HEK293 (cell line): ENCODE measurements at regions not wholly inside any gene's neighbourhood (a gene's known extent, or its start where the extent isn't known, plus 50 kb on each side); places are given as distances from the start of the nearest gene placed in this dataset.

Experiments
- CTCF ChIA-PET: fragments of 350-600 bp; formaldehyde crosslinking; extraction: SDS; loops from one replicate; lab custom pipeline; 2021; ENCODE audit warnings: antibody characterized with exemption; lab: Yijun Ruan, JAX
- POLR2A ChIA-PET: fragments of 300-600 bp; formaldehyde crosslinking; extraction: SDS; loops from one replicate; lab custom pipeline; 2020; ENCODE audit warnings: antibody characterized with exemption, inconsistent platforms; lab: Yijun Ruan, JAX
- H3K27ac ChIP-seq: fragments of 200-500 bp; sonication (Bioruptor generic); 2 replicates; pipeline ENCODE4 v1.5.1; 2014; ENCODE audit warnings: low read depth, low read length, control low read depth, inconsistent platforms; ENCODE audit errors: extremely low read depth
- H3K36me3 ChIP-seq, 2 experiments: fragments of 200-500 bp in 1 of 2; sonication (Bioruptor generic) in 1 of 2; 1 replicate in 1 of 2; 2 replicates in 1 of 2; pipeline ENCODE4 v1.5.1; 2014 to 2017; ENCODE audit warnings: inconsistent platforms in 2 of 2, low read length in 2 of 2; ENCODE audit not compliant: control insufficient read depth in 2 of 2, insufficient read depth in 1 of 2
- H3K4me1 ChIP-seq: fragments of 200-500 bp; sonication (Bioruptor generic); 2 replicates; pipeline ENCODE4 v1.5.1; 2014; ENCODE audit warnings: mild to moderate bottlenecking, low read length, inconsistent platforms; ENCODE audit not compliant: control insufficient read depth, insufficient read depth
- H3K4me3 ChIP-seq: 2 replicates; pipeline ENCODE4 v1.5.1; 2011; ENCODE audit warnings: low read depth, mild to moderate bottlenecking, control low read depth, low read length, moderate library complexity
- H3K9me3 ChIP-seq: fragments of 200-500 bp; sonication (Bioruptor generic); 2 replicates; pipeline ENCODE4 v1.5.1; 2014; ENCODE audit warnings: low read depth, low read length, inconsistent platforms; ENCODE audit not compliant: control insufficient read depth, insufficient read depth
- GLI4 ChIP-seq: fragments of 450-650 bp; formaldehyde crosslinking; IDR thresholded peaks from 2 replicates; pipeline ENCODE4 v1.5.1; 2016; ENCODE audit warnings: missing biosample characterization, missing genetic modification characterization
- REPIN1 ChIP-seq: fragments of 450-650 bp; formaldehyde crosslinking; IDR thresholded peaks from 2 replicates; pipeline ENCODE4 v1.5.1; 2017; ENCODE audit warnings: missing biosample characterization, missing genetic modification characterization, low read depth
- SALL2 ChIP-seq: fragments of 450-650 bp; formaldehyde crosslinking; IDR thresholded peaks from 2 replicates; pipeline ENCODE4 v1.5.0; 2017; ENCODE audit warnings: missing biosample characterization, mild to moderate bottlenecking, missing genetic modification characterization, borderline replicate concordance
- ZEB2 ChIP-seq: fragments of 450-650 bp; formaldehyde crosslinking; IDR thresholded peaks from 2 replicates; pipeline ENCODE4 v1.5.1; 2016; ENCODE audit warnings: missing biosample characterization, missing genetic modification characterization
- ZNF211 ChIP-seq: fragments of 450-650 bp; formaldehyde crosslinking; IDR thresholded peaks from 2 replicates; pipeline ENCODE4 v1.5.1; 2016; ENCODE audit warnings: low read depth, missing biosample characterization, missing genetic modification characterization
- ZNF214 ChIP-seq: fragments of 450-650 bp; formaldehyde crosslinking; IDR thresholded peaks from 2 replicates; pipeline ENCODE4 v1.5.1; 2017; ENCODE audit warnings: missing biosample characterization, mild to moderate bottlenecking, missing genetic modification characterization, borderline replicate concordance
- ZNF324 ChIP-seq: fragments of 450-650 bp; formaldehyde crosslinking; IDR thresholded peaks from 2 replicates; pipeline ENCODE4 v1.5.1; 2016; ENCODE audit warnings: missing biosample characterization, missing genetic modification characterization
- ZNF433 ChIP-seq: fragments of 450-650 bp; formaldehyde crosslinking; IDR thresholded peaks from 2 replicates; pipeline ENCODE4 v1.5.1; 2016; ENCODE audit warnings: missing biosample characterization, missing genetic modification characterization, low read depth
- ZNF473 ChIP-seq: fragments of 450-650 bp; formaldehyde crosslinking; IDR thresholded peaks from 2 replicates; pipeline ENCODE4 v1.5.1; 2017; ENCODE audit warnings: missing biosample characterization, missing genetic modification characterization
- ZNF514 ChIP-seq: fragments of 450-650 bp; formaldehyde crosslinking; IDR thresholded peaks from 2 replicates; pipeline ENCODE4 v1.5.1; 2016; ENCODE audit warnings: missing biosample characterization, missing genetic modification characterization
- ZNF529 ChIP-seq: fragments of 450-650 bp; formaldehyde crosslinking; IDR thresholded peaks from 2 replicates; pipeline ENCODE4 v1.5.1; 2017; ENCODE audit warnings: missing genetic modification characterization, missing biosample characterization; ENCODE audit not compliant: insufficient replicate concordance
- ZNF555 ChIP-seq: fragments of 450-650 bp; formaldehyde crosslinking; conservative IDR thresholded peaks from 2 replicates; pipeline ENCODE4 v1.5.1; 2017; ENCODE audit warnings: missing biosample characterization, mild to moderate bottlenecking, missing genetic modification characterization, inconsistent platforms
- ZNF585B ChIP-seq: fragments of 450-650 bp; formaldehyde crosslinking; IDR thresholded peaks from 2 replicates; pipeline ENCODE4 v1.5.1; 2016; ENCODE audit warnings: missing biosample characterization, missing genetic modification characterization
- ZNF768 ChIP-seq: fragments of 450-650 bp; formaldehyde crosslinking; IDR thresholded peaks from 2 replicates; pipeline ENCODE4 v1.5.1; 2018; ENCODE audit warnings: missing biosample characterization, mild to moderate bottlenecking, missing genetic modification characterization
- ZNF777 ChIP-seq: fragments of 450-650 bp; formaldehyde crosslinking; IDR thresholded peaks from 2 replicates; pipeline ENCODE4 v1.5.1; 2017; ENCODE audit warnings: missing biosample characterization, missing genetic modification characterization, borderline replicate concordance
- ZNF792 ChIP-seq: fragments of 450-650 bp; formaldehyde crosslinking; IDR thresholded peaks from 2 replicates; pipeline ENCODE4 v1.5.1; 2016; ENCODE audit warnings: missing biosample characterization, missing genetic modification characterization
- ZNF830 ChIP-seq: fragments of 450-650 bp; IDR thresholded peaks from 2 replicates; pipeline ENCODE4 v1.5.0; 2018; ENCODE audit warnings: missing biosample characterization, missing genetic modification characterization, low read depth, mild to moderate bottlenecking, moderate library complexity
- ZNF837 ChIP-seq: fragments of 450-650 bp; formaldehyde crosslinking; IDR thresholded peaks from 2 replicates; pipeline ENCODE4 v1.5.1; 2016; ENCODE audit warnings: missing biosample characterization, missing genetic modification characterization
- TF ChIP-seq, protein P1 (sequence below): fragments of 450-650 bp; formaldehyde crosslinking; IDR thresholded peaks from 2 replicates; pipeline ENCODE4 v1.5.1; 2016; ENCODE audit warnings: missing biosample characterization, missing genetic modification characterization
- TF ChIP-seq, protein P2 (sequence below): fragments of 450-650 bp; formaldehyde crosslinking; IDR thresholded peaks from 2 replicates; pipeline ENCODE4 v1.5.1; 2016; ENCODE audit warnings: missing biosample characterization, missing genetic modification characterization
- TF ChIP-seq, protein P3 (sequence below): IDR thresholded peaks from 2 replicates; pipeline ENCODE4 v1.6.1; 2011; ENCODE audit warnings: mild to moderate bottlenecking, low read depth, low read length, borderline replicate concordance

DNA sequence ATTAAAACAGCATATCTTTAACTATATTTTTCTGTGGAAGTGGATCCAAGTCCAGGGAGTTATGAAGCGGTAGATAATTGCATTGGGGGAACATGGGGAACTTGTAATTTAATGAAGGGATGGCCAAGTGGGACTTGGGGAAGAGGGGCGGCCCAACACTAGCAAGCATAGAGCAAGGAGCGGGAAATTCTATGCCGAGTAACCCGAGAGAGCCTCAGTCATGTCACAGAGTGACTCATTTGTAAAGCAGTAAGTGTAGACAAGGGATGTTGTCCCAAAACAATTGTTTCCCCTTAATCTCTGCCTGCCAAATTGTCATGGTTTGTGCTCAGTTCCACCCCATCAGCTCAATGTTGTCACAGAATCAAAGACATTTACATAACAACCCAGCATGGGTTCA lies 620.1 kb downstream of the AJAP1 start:
- no peaks in the 10 kb centered on the region for H3K36me3 ChIP-seq
- no peaks in the 10 kb centered on the region for H3K9me3 ChIP-seq
- H3K4me1 ChIP-seq = no peaks in the 10 kb centered on the region
- no peak overlapping the region for H3K27ac ChIP-seq
- ChIA-PET POLR2A (no interaction called here), CTCF (no interaction called here)
- no peak overlapping the region for H3K4me3 ChIP-seq
- TF ChIP-seq, protein P1, sequence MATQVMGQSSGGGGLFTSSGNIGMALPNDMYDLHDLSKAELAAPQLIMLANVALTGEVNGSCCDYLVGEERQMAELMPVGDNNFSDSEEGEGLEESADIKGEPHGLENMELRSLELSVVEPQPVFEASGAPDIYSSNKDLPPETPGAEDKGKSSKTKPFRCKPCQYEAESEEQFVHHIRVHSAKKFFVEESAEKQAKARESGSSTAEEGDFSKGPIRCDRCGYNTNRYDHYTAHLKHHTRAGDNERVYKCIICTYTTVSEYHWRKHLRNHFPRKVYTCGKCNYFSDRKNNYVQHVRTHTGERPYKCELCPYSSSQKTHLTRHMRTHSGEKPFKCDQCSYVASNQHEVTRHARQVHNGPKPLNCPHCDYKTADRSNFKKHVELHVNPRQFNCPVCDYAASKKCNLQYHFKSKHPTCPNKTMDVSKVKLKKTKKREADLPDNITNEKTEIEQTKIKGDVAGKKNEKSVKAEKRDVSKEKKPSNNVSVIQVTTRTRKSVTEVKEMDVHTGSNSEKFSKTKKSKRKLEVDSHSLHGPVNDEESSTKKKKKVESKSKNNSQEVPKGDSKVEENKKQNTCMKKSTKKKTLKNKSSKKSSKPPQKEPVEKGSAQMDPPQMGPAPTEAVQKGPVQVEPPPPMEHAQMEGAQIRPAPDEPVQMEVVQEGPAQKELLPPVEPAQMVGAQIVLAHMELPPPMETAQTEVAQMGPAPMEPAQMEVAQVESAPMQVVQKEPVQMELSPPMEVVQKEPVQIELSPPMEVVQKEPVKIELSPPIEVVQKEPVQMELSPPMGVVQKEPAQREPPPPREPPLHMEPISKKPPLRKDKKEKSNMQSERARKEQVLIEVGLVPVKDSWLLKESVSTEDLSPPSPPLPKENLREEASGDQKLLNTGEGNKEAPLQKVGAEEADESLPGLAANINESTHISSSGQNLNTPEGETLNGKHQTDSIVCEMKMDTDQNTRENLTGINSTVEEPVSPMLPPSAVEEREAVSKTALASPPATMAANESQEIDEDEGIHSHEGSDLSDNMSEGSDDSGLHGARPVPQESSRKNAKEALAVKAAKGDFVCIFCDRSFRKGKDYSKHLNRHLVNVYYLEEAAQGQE (tag by site-specific recombination) = no peak
- TF ChIP-seq ZNF433 (tag by site-specific recombination) (no peak), ZNF324 (no peak), ZNF792 (no peak), ZNF555 (no peak), SALL2 (tag by site-specific recombination) (no peak)

DNA sequence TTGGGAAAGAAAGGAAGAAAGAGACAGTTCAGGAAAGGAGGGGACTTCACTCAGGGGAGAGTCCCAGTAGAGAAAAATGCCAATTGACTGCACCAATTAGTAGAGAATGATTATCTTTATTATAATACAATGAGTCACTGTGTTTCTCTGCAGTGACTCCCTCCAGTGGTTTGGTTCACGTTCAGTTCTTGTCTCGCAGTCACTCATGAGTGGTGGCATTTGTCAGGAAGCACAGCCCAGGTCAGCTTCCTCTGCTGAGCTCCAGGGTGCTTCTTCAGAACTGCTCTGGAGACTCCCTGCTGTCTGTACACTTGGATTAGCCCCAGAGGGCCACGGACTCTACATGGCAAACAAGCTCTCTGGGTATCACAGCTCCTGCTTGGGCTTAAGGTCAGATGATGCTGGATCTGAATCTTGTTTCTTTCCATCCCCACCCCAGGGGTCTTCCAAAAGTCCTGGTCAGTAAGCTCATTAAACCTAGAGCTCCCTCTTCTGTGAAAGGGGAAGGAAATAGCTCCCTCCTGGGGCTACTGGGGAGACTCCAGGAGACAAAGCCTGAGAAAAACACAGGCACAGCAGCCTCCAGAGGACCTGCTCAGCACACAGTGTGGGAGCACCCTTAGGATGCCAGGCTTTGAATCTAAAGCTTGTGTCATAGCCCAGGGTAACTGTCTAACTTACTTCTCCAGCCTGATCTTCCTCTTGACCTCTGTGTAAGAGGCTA lies 619.0 kb downstream of the AJAP1 start:
- ChIA-PET CTCF (no interaction called here), POLR2A (no interaction called here)
- Histone ChIP-seq H3K4me3 (no peak overlapping the region), H3K4me1 (no peaks in the 10 kb centered on the region), H3K36me3 (no peaks in the 10 kb centered on the region)
- no peak for TF ChIP-seq ZNF214 (tag by site-specific recombination)
- TF ChIP-seq ZNF529 = no peak
- TF ChIP-seq ZNF768 (tag by site-specific recombination) = no peak
- no peak for TF ChIP-seq ZNF777
- TF ChIP-seq, protein P2, sequence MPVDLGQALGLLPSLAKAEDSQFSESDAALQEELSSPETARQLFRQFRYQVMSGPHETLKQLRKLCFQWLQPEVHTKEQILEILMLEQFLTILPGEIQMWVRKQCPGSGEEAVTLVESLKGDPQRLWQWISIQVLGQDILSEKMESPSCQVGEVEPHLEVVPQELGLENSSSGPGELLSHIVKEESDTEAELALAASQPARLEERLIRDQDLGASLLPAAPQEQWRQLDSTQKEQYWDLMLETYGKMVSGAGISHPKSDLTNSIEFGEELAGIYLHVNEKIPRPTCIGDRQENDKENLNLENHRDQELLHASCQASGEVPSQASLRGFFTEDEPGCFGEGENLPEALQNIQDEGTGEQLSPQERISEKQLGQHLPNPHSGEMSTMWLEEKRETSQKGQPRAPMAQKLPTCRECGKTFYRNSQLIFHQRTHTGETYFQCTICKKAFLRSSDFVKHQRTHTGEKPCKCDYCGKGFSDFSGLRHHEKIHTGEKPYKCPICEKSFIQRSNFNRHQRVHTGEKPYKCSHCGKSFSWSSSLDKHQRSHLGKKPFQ = no peak
- no peak for TF ChIP-seq GLI4 (tag by site-specific recombination)
- TF ChIP-seq, all 188 proteins: peak for 0
- no peaks in the 10 kb centered on the region for H3K9me3 ChIP-seq
- H3K27ac ChIP-seq = no peak overlapping the region

DNA sequence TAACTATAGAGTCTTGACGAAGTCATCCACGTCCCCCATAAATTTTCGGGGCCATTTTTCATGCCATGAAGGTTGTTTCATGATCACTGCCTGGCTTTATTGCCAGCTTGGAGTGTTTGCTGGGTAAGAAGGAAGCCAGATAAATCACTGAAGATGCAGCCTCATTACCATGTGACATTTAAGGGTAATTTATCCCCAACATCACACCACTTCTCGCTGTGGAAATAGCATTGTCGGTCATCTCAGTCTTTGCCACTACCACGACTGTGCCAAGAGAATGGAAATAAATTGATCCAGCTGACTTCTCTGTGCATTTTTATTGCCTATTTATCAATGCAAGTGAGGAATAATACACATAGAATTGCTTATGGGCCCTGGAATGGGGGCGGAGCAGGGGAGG lies 617.9 kb downstream of the AJAP1 start:
- Histone ChIP-seq H3K4me3 (no peak overlapping the region), H3K9me3 (no peaks in the 10 kb centered on the region), H3K4me1 (no peaks in the 10 kb centered on the region), H3K27ac (no peak overlapping the region), H3K36me3 (no peaks in the 10 kb centered on the region)
- CTCF ChIA-PET = no interaction called here
- TF ChIP-seq ZNF830 (tag by site-specific recombination) = no peak
- no peak for TF ChIP-seq ZNF473 (tag by site-specific recombination)
- no peak for TF ChIP-seq ZNF514 (tag by site-specific recombination)
- no peak for TF ChIP-seq REPIN1
- no peak for TF ChIP-seq ZNF585B (tag by site-specific recombination)
- no peak for TF ChIP-seq ZNF837
- TF ChIP-seq, protein P3, sequence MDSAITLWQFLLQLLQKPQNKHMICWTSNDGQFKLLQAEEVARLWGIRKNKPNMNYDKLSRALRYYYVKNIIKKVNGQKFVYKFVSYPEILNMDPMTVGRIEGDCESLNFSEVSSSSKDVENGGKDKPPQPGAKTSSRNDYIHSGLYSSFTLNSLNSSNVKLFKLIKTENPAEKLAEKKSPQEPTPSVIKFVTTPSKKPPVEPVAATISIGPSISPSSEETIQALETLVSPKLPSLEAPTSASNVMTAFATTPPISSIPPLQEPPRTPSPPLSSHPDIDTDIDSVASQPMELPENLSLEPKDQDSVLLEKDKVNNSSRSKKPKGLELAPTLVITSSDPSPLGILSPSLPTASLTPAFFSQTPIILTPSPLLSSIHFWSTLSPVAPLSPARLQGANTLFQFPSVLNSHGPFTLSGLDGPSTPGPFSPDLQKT = no peak
- TF ChIP-seq ZNF211 (tag by site-specific recombination) = no peak
- TF ChIP-seq ZEB2 = no peak
- POLR2A ChIA-PET = no interaction called here
